ENCODE measurements at regions not wholly inside any gene's neighbourhood (a gene's known extent, or its start where the extent isn't known, plus 50 kb on each side); places are given as distances from the start of the nearest gene placed in this dataset.
"Not testable (repeated sequence)": the region's sequence is repeated elsewhere in the genome, so short reads cannot be mapped to it uniquely, and the experiment has no call there.

GRCh38 chr6:100084316-100084990 lies 90.4 kb upstream of the MCHR2 start:
- Mint-ChIP-seq H3K9me3 (no peaks in the 10 kb centered on the region), H3K4me3 (no peak overlapping the region), H3K27ac (no peak overlapping the region), H3K27me3 (ENCODE audit: low read depth) (no peaks in the 10 kb centered on the region), H3K4me1 (ENCODE audit: low read depth) (no peaks in the 10 kb centered on the region), H3K36me3 (ENCODE audit: low read depth) (no peaks in the 10 kb centered on the region)
- intact Hi-C loops (cut with micrococcal nuclease), result no loop called here
- DNase-seq, result no peak
- CTCF ChIA-PET, result no interaction called here

GRCh38 chr6:100078509-100078908 lies 84.5 kb upstream of the MCHR2 start:
- DNase-seq, result peak; percentile 6
- H3K4me3 Mint-ChIP-seq, result no peak overlapping the region
- H3K36me3 Mint-ChIP-seq (ENCODE audit: low read depth), result no peaks in the 10 kb centered on the region
- no peak overlapping the region for H3K27ac Mint-ChIP-seq
- H3K4me1 Mint-ChIP-seq (ENCODE audit: low read depth), result no peaks in the 10 kb centered on the region
- peaks cover 5% of the 10 kb centered on the region for H3K27me3 Mint-ChIP-seq (ENCODE audit: low read depth)
- no peaks in the 10 kb centered on the region for H3K9me3 Mint-ChIP-seq
- intact Hi-C loops (cut with micrococcal nuclease), result no loop called here
- CTCF ChIA-PET, result interaction anchor here (0.7 to 1.4 kb wide), 2 partner anchors 21 to 40 kb away, joined by 4 to 6 read pairs; no protein-coding TSS in a partner anchor

- no peak overlapping the region for H3K27ac Mint-ChIP-seq
- peaks cover 5% of the 10 kb centered on the region for H3K27me3 Mint-ChIP-seq (ENCODE audit: low read depth)
- intact Hi-C loops (cut with micrococcal nuclease), result no loop called here
- CTCF ChIA-PET, result no interaction called here
- H3K9me3 Mint-ChIP-seq, result peaks cover 14% of the 10 kb centered on the region
- peaks cover 2% of the 10 kb centered on the region for H3K36me3 Mint-ChIP-seq (ENCODE audit: low read depth)
- H3K4me1 Mint-ChIP-seq (ENCODE audit: low read depth), result no peaks in the 10 kb centered on the region
- H3K4me3 Mint-ChIP-seq, result no peak overlapping the region
- DNase-seq, result no peak
These were observed 71.3 kb upstream of the MCHR2 start for GRCh38 chr6:100065348-100065747.

DNA sequence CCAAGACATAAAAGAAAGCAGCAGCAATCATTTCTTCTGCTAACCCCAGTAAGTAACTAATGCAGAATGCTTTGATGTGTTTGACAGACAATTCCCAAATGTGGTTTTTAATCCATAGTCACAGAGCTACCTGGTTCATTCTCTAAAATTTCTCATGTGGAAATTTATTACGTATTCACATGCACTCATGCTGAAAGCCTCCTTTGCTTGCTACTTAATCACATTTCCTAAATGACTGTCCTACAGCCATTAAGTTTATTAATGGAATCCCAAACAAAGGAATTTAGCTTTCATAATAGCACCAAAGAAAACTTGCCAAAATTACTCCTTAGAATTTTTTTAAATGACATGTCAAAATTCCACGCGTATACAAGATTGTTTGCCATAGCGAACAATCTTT lies 68.6 kb upstream of the MCHR2 start:
- no peaks in the 10 kb centered on the region for H3K36me3 Mint-ChIP-seq (ENCODE audit: low read depth)
- intact Hi-C loops (cut with micrococcal nuclease), result no loop called here
- peaks cover 5% of the 10 kb centered on the region for H3K27me3 Mint-ChIP-seq (ENCODE audit: low read depth)
- H3K9me3 Mint-ChIP-seq, result peaks cover 7% of the 10 kb centered on the region
- H3K4me3 Mint-ChIP-seq, result no peak overlapping the region
- no peak for DNase-seq
- CTCF ChIA-PET, result no interaction called here
- no peak overlapping the region for H3K27ac Mint-ChIP-seq
- H3K4me1 Mint-ChIP-seq (ENCODE audit: low read depth), result no peaks in the 10 kb centered on the region

DNA sequence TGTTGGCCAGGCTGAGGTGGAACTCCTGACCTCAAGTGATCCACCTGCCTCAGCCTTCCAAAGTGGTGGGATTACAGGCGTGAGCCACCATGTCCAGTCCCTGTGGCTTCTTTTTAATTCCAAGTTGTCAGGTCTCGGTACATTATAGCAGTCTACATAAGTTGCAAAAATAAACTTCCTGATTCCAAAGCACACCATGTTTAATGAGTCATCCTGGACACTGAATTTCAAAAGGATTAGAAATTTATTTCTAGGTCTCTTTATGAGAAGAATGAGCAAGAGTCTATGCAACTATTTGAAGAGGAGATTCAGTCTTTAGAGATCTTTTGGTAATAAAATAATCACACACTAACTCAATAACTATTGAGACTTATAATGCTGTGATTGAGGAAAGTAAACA lies 63.9 kb upstream of the MCHR2 start:
- intact Hi-C loops (cut with micrococcal nuclease), result no loop called here
- H3K27me3 Mint-ChIP-seq (ENCODE audit: low read depth), result peaks cover 5% of the 10 kb centered on the region
- no peaks in the 10 kb centered on the region for H3K4me1 Mint-ChIP-seq (ENCODE audit: low read depth)
- H3K4me3 Mint-ChIP-seq, result no peak overlapping the region
- DNase-seq, result no peak
- peaks cover 4% of the 10 kb centered on the region for H3K9me3 Mint-ChIP-seq
- no peaks in the 10 kb centered on the region for H3K36me3 Mint-ChIP-seq (ENCODE audit: low read depth)
- CTCF ChIA-PET, result no interaction called here
- H3K27ac Mint-ChIP-seq, result no peak overlapping the region

DNA sequence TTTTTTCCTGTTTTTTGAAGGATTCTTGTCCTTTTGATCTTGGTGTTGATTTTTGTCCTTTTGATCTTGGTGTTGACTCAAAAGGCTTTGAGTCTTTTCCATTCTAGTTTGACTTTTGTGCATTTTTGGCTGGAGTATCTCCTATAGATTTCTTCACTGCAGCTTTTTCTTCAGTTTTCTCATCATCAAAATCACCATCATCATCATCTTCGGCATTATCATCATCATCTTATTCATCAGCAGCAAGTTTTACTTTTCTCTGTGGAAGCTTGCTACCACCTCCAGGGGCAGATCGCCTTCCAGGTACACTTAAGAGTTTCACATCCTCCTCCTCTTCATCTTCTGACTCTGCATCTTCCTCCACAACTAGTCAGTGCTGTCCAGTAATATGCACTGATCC lies 56.5 kb upstream of the MCHR2 start:
- Mint-ChIP-seq H3K27ac (no peak overlapping the region), H3K4me1 (ENCODE audit: low read depth) (no peaks in the 10 kb centered on the region), H3K27me3 (ENCODE audit: low read depth) (no peaks in the 10 kb centered on the region), H3K36me3 (ENCODE audit: low read depth) (no peaks in the 10 kb centered on the region), H3K4me3 (no peak overlapping the region), H3K9me3 (peaks cover 3% of the 10 kb centered on the region)
- no peak for DNase-seq
- CTCF ChIA-PET, result no interaction called here
- intact Hi-C loops (cut with micrococcal nuclease), result no loop called here

DNA sequence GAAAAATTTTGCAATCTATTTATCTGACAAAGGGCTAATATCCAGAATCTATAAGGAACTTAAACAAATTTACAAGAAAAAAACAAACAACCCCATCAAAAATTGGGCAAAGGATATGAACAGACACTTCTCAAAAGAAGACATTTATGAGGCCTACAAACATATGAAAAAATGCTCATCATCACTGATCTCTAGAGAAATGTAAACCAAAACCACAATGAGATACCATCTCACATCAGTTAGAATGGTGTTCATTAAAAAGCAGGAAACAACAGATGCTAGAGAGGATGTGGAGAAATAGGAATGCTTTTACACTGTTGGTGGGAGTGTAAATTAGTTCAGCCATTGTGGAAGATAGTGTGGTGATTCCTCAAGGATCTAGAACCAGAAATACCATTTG lies 49.9 kb upstream of the MCHR2 start:
- not testable (repeated sequence) for DNase-seq

More for the DNA sequence above, 49.9 kb upstream of the MCHR2 start:
- H3K27ac Mint-ChIP-seq; CTCF ChIA-PET; H3K27me3 Mint-ChIP-seq (ENCODE audit: low read depth); H3K4me3 Mint-ChIP-seq; H3K4me1 Mint-ChIP-seq (ENCODE audit: low read depth); H3K36me3 Mint-ChIP-seq (ENCODE audit: low read depth); intact Hi-C loops (cut with micrococcal nuclease); H3K9me3 Mint-ChIP-seq: not testable (repeated sequence)

All from activated naive CD4-positive, alpha-beta T cell treated with anti-CD3 and anti-CD28 coated beads for 36 hours (primary cell).